Activated CD4-positive, alpha-beta T cell treated with anti-CD3 and anti-CD28 coated beads, Interleukin-2, Interleukin-6, amounts not matched to agents 100 ng/mL and 50 ng/mL, durations not matched to agents 16 hours and 8 hours (primary cell): ENCODE measurements at regions not wholly inside any gene's neighbourhood (a gene's known extent, or its start where the extent isn't known, plus 50 kb on each side); places are given as distances from the start of the nearest gene placed in this dataset.

Source experiments
- DNase-seq: peaks from one replicate; pipeline ENCODE4 v3.0.0-alpha.2; 2020

- DNase-seq: no peak
These were observed 64.6 kb upstream of the KLF9 start for GRCh38 chr9:70478963-70479641.

- no peak for DNase-seq
These were observed 63.5 kb upstream of the KLF9 start for GRCh38 chr9:70477907-70478480.

- no peak for DNase-seq
These were observed 62.8 kb upstream of the KLF9 start for GRCh38 chr9:70477146-70477745.

- no peak for DNase-seq
These were observed 60.8 kb upstream of the KLF9 start for GRCh38 chr9:70475211-70475610.

GRCh38 chr9:70474413-70474812 lies 60.0 kb upstream of the KLF9 start:
- DNase-seq: no peak

- DNase-seq: no peak
These were observed 58.1 kb upstream of the KLF9 start for GRCh38 chr9:70472268-70473249.

- no peak for DNase-seq
These were observed 55.9 kb upstream of the KLF9 start for GRCh38 chr9:70470050-70471015.

- no peak for DNase-seq
These were observed 53.8 kb upstream of the KLF9 start for GRCh38 chr9:70468291-70468690.

GRCh38 chr9:70466976-70467561 lies 52.6 kb upstream of the KLF9 start:
- peak; percentile 11 for DNase-seq

GRCh38 chr9:70465904-70466303 lies 51.4 kb upstream of the KLF9 start:
- no peak for DNase-seq

- DNase-seq: no peak
These were observed 50.9 kb upstream of the KLF9 start for GRCh38 chr9:70465398-70465797.
